ENCODE measurements at regions not wholly inside any gene's neighbourhood (a gene's known extent, or its start where the extent isn't known, plus 50 kb on each side); places are given as distances from the start of the nearest gene placed in this dataset.

DNA sequence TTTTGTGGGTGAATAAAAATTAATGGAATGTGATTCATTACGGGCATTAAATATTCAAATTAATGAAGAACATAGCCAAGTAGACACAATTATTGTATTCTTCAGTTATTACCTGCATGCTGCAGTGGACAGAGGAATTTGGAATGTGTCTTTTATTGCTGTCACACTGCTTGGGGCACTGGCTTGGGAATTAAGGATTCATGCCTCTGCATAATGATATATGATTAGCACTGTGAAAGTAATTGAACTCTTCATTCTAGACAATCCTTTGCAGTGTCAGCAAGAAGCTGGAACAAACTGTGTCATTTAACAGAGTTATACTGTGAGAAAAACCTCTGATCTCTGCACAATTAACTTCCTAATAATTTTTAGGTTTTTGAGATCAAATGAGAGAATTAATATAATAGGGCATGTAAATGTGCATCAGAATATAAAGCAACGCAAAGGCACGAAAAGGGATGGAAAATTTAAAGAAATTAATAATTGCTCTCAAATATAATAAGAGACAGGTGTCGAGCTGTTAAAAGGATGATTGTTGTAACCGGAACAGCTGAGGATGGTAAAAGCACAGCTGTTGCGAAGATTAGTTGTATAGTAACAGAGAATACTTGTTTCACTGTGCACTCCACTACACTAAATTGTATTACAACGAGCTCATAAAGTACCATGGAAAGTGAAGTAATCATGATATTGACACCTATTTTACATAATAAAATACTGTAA, 235.1 kb upstream of the MIR17HG start:
- DNase-seq (ENCODE audit: low spot score) (no peak), ATAC-seq (no peak)
- H3K9me2 ChIP-seq (ENCODE audit: insufficient read depth): no peaks in the 10 kb centered on the region; the same call in 1 of the 2 replicates
- H3K4me3 ChIP-seq: no peak overlapping the region
- Mint-ChIP-seq H3K27ac (no peak overlapping the region), H3K9me3 (no peaks in the 10 kb centered on the region), H3K4me3 (no peak overlapping the region), H3K4me1 (no peaks in the 10 kb centered on the region), H3K36me3 (ENCODE audit: low read depth) (no peaks in the 10 kb centered on the region), H3K27me3 (ENCODE audit: insufficient read depth, low read depth, poor library complexity) (peaks cover 2% of the 10 kb centered on the region)
- H3K4me2 ChIP-seq: no peak overlapping the region
- H3K4me1 ChIP-seq (ENCODE audit: insufficient read depth): no peaks in the 10 kb centered on the region
- TF ChIP-seq POLR2AphosphoS5 (IDR thresholded peaks at IDR 0.05; ENCODE audit: low read depth) (no peak), CREB1 (CRISPR knock-in tag; IDR thresholded peaks at IDR 0.05; ENCODE audit: low read depth) (no peak), JUNB (IDR thresholded peaks at IDR 0.05; ENCODE audit: unreplicated experiment) (no peak), ZNF331 (CRISPR knock-in tag; IDR thresholded peaks at IDR 0.05; ENCODE audit: low read depth) (no peak), NANOG (IDR thresholded peaks at IDR 0.05; ENCODE audit: borderline replicate concordance) (no peak)
- TF ChIP-seq, protein P1, sequence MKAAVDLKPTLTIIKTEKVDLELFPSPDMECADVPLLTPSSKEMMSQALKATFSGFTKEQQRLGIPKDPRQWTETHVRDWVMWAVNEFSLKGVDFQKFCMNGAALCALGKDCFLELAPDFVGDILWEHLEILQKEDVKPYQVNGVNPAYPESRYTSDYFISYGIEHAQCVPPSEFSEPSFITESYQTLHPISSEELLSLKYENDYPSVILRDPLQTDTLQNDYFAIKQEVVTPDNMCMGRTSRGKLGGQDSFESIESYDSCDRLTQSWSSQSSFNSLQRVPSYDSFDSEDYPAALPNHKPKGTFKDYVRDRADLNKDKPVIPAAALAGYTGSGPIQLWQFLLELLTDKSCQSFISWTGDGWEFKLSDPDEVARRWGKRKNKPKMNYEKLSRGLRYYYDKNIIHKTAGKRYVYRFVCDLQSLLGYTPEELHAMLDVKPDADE (IDR thresholded peaks at IDR 0.05): no peak
- H2AFZ ChIP-seq: no peak overlapping the region
- no peaks in the 10 kb centered on the region for H3F3A ChIP-seq (replicated peaks; ENCODE audit: low read depth)
- no peak overlapping the region for H3K27ac ChIP-seq (ENCODE audit: low read depth)
- no peaks in the 10 kb centered on the region for H3K36me3 ChIP-seq (ENCODE audit: insufficient read depth)
- H4K20me1 ChIP-seq (replicated peaks; ENCODE audit: insufficient read depth): no peaks in the 10 kb centered on the region
- H3K27me3 ChIP-seq (ENCODE audit: insufficient read depth): no peaks in the 10 kb centered on the region
- no peaks in the 10 kb centered on the region for H3K79me2 ChIP-seq (replicated peaks; ENCODE audit: insufficient read depth)

DNA sequence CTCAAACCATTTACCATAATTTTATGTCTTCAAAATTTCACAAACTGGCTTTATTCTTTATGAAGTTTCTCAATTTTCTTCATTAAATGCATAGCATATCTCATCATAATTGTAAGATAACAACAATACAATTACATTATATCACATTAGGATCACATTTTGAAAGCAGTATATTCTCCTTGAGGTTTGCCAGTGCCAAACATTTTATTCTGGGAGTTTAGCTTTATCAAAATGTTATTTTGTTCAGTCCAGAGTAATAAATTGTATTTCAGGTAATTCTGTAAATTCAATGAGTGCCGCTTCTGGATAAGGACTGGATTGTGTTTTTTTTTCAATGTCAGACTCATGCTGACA, 234.6 kb upstream of the MIR17HG start:
- Histone ChIP-seq H3K36me3 (ENCODE audit: insufficient read depth) (no peaks in the 10 kb centered on the region), H3K27me3 (ENCODE audit: insufficient read depth) (no peaks in the 10 kb centered on the region), H3K27ac (ENCODE audit: low read depth) (no peak overlapping the region), H3K9me2 (ENCODE audit: insufficient read depth) (no peaks in the 10 kb centered on the region; the same call in 1 of the 2 replicates), H3K4me1 (ENCODE audit: insufficient read depth) (no peaks in the 10 kb centered on the region), H3K4me3 (no peak overlapping the region), H3K79me2 (replicated peaks; ENCODE audit: insufficient read depth) (no peaks in the 10 kb centered on the region), H3F3A (replicated peaks; ENCODE audit: low read depth) (no peaks in the 10 kb centered on the region), H2AFZ (no peak overlapping the region), H3K4me2 (no peak overlapping the region), H4K20me1 (replicated peaks; ENCODE audit: insufficient read depth) (no peaks in the 10 kb centered on the region)
- no peaks in the 10 kb centered on the region for H3K9me3 Mint-ChIP-seq
- no peak for ATAC-seq
- H3K4me1 Mint-ChIP-seq: no peaks in the 10 kb centered on the region
- H3K27me3 Mint-ChIP-seq (ENCODE audit: insufficient read depth, low read depth, poor library complexity): peaks cover 2% of the 10 kb centered on the region
- no peak for DNase-seq (ENCODE audit: low spot score)
- H3K36me3 Mint-ChIP-seq (ENCODE audit: low read depth): no peaks in the 10 kb centered on the region
- no peak overlapping the region for H3K4me3 Mint-ChIP-seq
- H3K27ac Mint-ChIP-seq: no peak overlapping the region
- TF ChIP-seq ZNF462 (CRISPR knock-in tag; IDR thresholded peaks at IDR 0.05) (no peak), ZNF114 (CRISPR knock-in tag; IDR thresholded peaks at IDR 0.05) (no peak), POLR2AphosphoS5 (IDR thresholded peaks at IDR 0.05; ENCODE audit: low read depth) (no peak)
- TF ChIP-seq, protein P2, sequence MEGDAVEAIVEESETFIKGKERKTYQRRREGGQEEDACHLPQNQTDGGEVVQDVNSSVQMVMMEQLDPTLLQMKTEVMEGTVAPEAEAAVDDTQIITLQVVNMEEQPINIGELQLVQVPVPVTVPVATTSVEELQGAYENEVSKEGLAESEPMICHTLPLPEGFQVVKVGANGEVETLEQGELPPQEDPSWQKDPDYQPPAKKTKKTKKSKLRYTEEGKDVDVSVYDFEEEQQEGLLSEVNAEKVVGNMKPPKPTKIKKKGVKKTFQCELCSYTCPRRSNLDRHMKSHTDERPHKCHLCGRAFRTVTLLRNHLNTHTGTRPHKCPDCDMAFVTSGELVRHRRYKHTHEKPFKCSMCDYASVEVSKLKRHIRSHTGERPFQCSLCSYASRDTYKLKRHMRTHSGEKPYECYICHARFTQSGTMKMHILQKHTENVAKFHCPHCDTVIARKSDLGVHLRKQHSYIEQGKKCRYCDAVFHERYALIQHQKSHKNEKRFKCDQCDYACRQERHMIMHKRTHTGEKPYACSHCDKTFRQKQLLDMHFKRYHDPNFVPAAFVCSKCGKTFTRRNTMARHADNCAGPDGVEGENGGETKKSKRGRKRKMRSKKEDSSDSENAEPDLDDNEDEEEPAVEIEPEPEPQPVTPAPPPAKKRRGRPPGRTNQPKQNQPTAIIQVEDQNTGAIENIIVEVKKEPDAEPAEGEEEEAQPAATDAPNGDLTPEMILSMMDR (conservative IDR thresholded peaks at IDR 0.05; ENCODE audit: low read depth in 2 of 2): no peak

Measured in GM23338 (cell line).